ENCODE measurements at regions not wholly inside any gene's neighbourhood (a gene's known extent, or its start where the extent isn't known, plus 50 kb on each side); places are given as distances from the start of the nearest gene placed in this dataset.

DNA sequence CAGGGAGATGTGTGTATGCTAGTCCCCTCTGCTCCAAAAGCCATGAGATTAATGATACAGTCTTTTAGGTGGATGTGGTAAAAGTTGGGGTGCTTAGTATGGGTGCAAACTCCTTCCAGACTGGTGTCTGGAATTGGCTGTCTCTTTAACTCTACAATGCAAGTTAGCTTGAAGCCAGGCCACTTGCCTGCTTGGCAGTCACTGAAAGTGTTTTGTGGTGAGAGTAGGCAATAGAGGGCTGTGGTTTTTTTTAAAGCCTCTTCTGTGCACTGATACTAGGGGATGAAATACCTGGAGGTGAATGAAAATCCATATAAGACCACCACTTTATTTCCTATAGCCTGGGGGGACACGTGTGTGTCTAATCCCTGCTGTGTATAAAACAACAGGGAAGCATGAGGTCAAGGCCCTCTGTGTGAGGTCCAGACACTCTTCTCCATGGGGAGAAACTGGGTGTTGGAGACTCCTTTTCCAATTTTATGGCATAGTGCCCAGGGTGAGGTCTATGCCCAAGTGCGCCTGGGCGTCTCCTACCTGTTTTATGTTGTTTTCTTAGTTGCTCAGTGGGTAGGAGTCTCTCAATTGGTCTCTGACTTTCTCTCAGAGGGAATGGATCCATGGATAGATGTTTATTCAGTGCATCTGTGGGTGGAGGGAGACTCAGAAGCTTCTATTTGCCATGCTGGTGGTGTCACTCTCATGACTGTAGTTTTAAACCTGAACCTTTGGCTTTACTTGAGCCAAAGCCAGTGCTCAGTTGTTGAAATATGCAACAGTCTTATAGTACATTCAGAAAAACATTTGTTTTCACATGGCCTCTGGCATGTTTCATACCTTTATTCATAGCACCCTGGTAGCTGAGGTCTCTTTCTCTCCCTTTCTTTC is 327.8 kb upstream of the ATP11B start:
- TF ChIP-seq POLR2A (IDR thresholded peaks at IDR 0.05), result no peak
- TF ChIP-seq, protein P1, sequence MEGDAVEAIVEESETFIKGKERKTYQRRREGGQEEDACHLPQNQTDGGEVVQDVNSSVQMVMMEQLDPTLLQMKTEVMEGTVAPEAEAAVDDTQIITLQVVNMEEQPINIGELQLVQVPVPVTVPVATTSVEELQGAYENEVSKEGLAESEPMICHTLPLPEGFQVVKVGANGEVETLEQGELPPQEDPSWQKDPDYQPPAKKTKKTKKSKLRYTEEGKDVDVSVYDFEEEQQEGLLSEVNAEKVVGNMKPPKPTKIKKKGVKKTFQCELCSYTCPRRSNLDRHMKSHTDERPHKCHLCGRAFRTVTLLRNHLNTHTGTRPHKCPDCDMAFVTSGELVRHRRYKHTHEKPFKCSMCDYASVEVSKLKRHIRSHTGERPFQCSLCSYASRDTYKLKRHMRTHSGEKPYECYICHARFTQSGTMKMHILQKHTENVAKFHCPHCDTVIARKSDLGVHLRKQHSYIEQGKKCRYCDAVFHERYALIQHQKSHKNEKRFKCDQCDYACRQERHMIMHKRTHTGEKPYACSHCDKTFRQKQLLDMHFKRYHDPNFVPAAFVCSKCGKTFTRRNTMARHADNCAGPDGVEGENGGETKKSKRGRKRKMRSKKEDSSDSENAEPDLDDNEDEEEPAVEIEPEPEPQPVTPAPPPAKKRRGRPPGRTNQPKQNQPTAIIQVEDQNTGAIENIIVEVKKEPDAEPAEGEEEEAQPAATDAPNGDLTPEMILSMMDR (IDR thresholded peaks at IDR 0.05), result no peak

Measured in uterus (tissue), 2 donors.